ENCODE measurements at regions not wholly inside any gene's neighbourhood (a gene's known extent, or its start where the extent isn't known, plus 50 kb on each side); places are given as distances from the start of the nearest gene placed in this dataset.

GRCh38 chr22:44409211-44409973 lies 88.6 kb downstream of the RTL6 start:
- Mint-ChIP-seq H3K4me1 (no peaks in the 10 kb centered on the region), H3K36me3 (no peaks in the 10 kb centered on the region), H3K9me3 (no peaks in the 10 kb centered on the region), H3K27me3 (no peaks in the 10 kb centered on the region), H3K27ac (no peak overlapping the region), H3K4me3 (no peak overlapping the region)
- CTCF ChIA-PET: no interaction called here
- no peak for DNase-seq

GRCh38 chr22:44408829-44409192 lies 89.2 kb downstream of the RTL6 start:
- DNase-seq: no peak
- no peaks in the 10 kb centered on the region for H3K27me3 Mint-ChIP-seq
- H3K27ac Mint-ChIP-seq: no peak overlapping the region
- no peak overlapping the region for H3K4me3 Mint-ChIP-seq
- H3K36me3 Mint-ChIP-seq: no peaks in the 10 kb centered on the region
- H3K4me1 Mint-ChIP-seq: no peaks in the 10 kb centered on the region
- H3K9me3 Mint-ChIP-seq: no peaks in the 10 kb centered on the region
- CTCF ChIA-PET: no interaction called here

GRCh38 chr22:44407987-44408828 lies 89.8 kb downstream of the RTL6 start:
- no peak overlapping the region for H3K27ac Mint-ChIP-seq
- no peaks in the 10 kb centered on the region for H3K9me3 Mint-ChIP-seq
- CTCF ChIA-PET: no interaction called here
- no peaks in the 10 kb centered on the region for H3K27me3 Mint-ChIP-seq
- peak; percentile 11 for DNase-seq
- no peaks in the 10 kb centered on the region for H3K36me3 Mint-ChIP-seq
- H3K4me3 Mint-ChIP-seq: no peak overlapping the region
- H3K4me1 Mint-ChIP-seq: no peaks in the 10 kb centered on the region

- DNase-seq: peak; percentile 17
- no peaks in the 10 kb centered on the region for H3K9me3 Mint-ChIP-seq
- H3K36me3 Mint-ChIP-seq: no peaks in the 10 kb centered on the region
- H3K27ac Mint-ChIP-seq: no peak overlapping the region
- CTCF ChIA-PET: no interaction called here
- no peaks in the 10 kb centered on the region for H3K27me3 Mint-ChIP-seq
- H3K4me1 Mint-ChIP-seq: no peaks in the 10 kb centered on the region
- H3K4me3 Mint-ChIP-seq: no peak overlapping the region
These were observed 90.7 kb downstream of the RTL6 start for GRCh38 chr22:44407171-44407986.

GRCh38 chr22:44406341-44407170 lies 91.5 kb downstream of the RTL6 start:
- Mint-ChIP-seq H3K4me1 (no peaks in the 10 kb centered on the region), H3K27me3 (no peaks in the 10 kb centered on the region), H3K9me3 (no peaks in the 10 kb centered on the region), H3K4me3 (no peak overlapping the region), H3K36me3 (no peaks in the 10 kb centered on the region), H3K27ac (peak overlapping the region; percentile 5)
- DNase-seq: peak; percentile 13
- CTCF ChIA-PET: no interaction called here

GRCh38 chr22:44405661-44406060 lies 92.4 kb downstream of the RTL6 start:
- CTCF ChIA-PET: interaction anchor here (0.5 kb wide), 1 partner anchor 38 kb away, joined by 3 read pairs; no protein-coding TSS in a partner anchor
- H3K4me1 Mint-ChIP-seq: no peaks in the 10 kb centered on the region
- peaks cover under 1% of the 10 kb centered on the region for H3K27me3 Mint-ChIP-seq
- H3K36me3 Mint-ChIP-seq: no peaks in the 10 kb centered on the region
- H3K4me3 Mint-ChIP-seq: no peak overlapping the region
- H3K27ac Mint-ChIP-seq: no peak overlapping the region
- DNase-seq: peak; percentile 8
- no peaks in the 10 kb centered on the region for H3K9me3 Mint-ChIP-seq

- Mint-ChIP-seq H3K27me3 (peaks cover 4% of the 10 kb centered on the region), H3K4me1 (no peaks in the 10 kb centered on the region), H3K36me3 (no peaks in the 10 kb centered on the region), H3K9me3 (no peaks in the 10 kb centered on the region), H3K27ac (no peak overlapping the region), H3K4me3 (no peak overlapping the region)
- no peak for DNase-seq
- CTCF ChIA-PET: no interaction called here
These were observed 91.7 kb upstream of the SHISAL1 start for GRCh38 chr22:44404341-44405020.

GRCh38 chr22:44403602-44404329 lies 91.0 kb upstream of the SHISAL1 start:
- Mint-ChIP-seq H3K9me3 (no peaks in the 10 kb centered on the region), H3K4me3 (no peak overlapping the region), H3K27ac (no peak overlapping the region), H3K36me3 (no peaks in the 10 kb centered on the region), H3K27me3 (peaks cover 4% of the 10 kb centered on the region), H3K4me1 (no peaks in the 10 kb centered on the region)
- CTCF ChIA-PET: no interaction called here
- peak; percentile 14 for DNase-seq

GRCh38 chr22:44403166-44403565 lies 90.4 kb upstream of the SHISAL1 start:
- peaks cover 7% of the 10 kb centered on the region for H3K27me3 Mint-ChIP-seq
- no peak overlapping the region for H3K27ac Mint-ChIP-seq
- no peak for DNase-seq
- H3K9me3 Mint-ChIP-seq: no peaks in the 10 kb centered on the region
- H3K36me3 Mint-ChIP-seq: no peaks in the 10 kb centered on the region
- no peaks in the 10 kb centered on the region for H3K4me1 Mint-ChIP-seq
- no peak overlapping the region for H3K4me3 Mint-ChIP-seq
- CTCF ChIA-PET: no interaction called here

GRCh38 chr22:44402196-44403111 lies 89.7 kb upstream of the SHISAL1 start:
- CTCF ChIA-PET: no interaction called here
- no peaks in the 10 kb centered on the region for H3K4me1 Mint-ChIP-seq
- H3K4me3 Mint-ChIP-seq: no peak overlapping the region
- no peaks in the 10 kb centered on the region for H3K9me3 Mint-ChIP-seq
- H3K27ac Mint-ChIP-seq: no peak overlapping the region
- H3K27me3 Mint-ChIP-seq: peaks cover 9% of the 10 kb centered on the region
- H3K36me3 Mint-ChIP-seq: no peaks in the 10 kb centered on the region
- no peak for DNase-seq

GRCh38 chr22:44401783-44402110 lies 89.0 kb upstream of the SHISAL1 start:
- CTCF ChIA-PET: no interaction called here
- H3K4me3 Mint-ChIP-seq: no peak overlapping the region

GRCh38 chr22:44400763-44401060 lies 88.0 kb upstream of the SHISAL1 start:
- Mint-ChIP-seq H3K36me3 (no peaks in the 10 kb centered on the region), H3K27ac (no peak overlapping the region), H3K4me3 (no peak overlapping the region), H3K4me1 (no peaks in the 10 kb centered on the region), H3K27me3 (peaks cover 12% of the 10 kb centered on the region), H3K9me3 (no peaks in the 10 kb centered on the region)
- no peak for DNase-seq
- CTCF ChIA-PET: no interaction called here

More at GRCh38 chr22:44401783-44402110, 89.0 kb upstream of the SHISAL1 start:
- Mint-ChIP-seq H3K36me3 (no peaks in the 10 kb centered on the region), H3K9me3 (no peaks in the 10 kb centered on the region), H3K4me1 (no peaks in the 10 kb centered on the region), H3K27me3 (peaks cover 12% of the 10 kb centered on the region), H3K27ac (no peak overlapping the region)
- DNase-seq: no peak

Data from activated naive CD4-positive, alpha-beta T cell treated with anti-CD3 and anti-CD28 coated beads, Interleukin-2, amount 10 ng/mL, durations not matched to agents 7 days and 5 days (primary cell).